Heart left ventricle (tissue), 16 donors: ENCODE measurements at regions not wholly inside any gene's neighbourhood (a gene's known extent, or its start where the extent isn't known, plus 50 kb on each side); places are given as distances from the start of the nearest gene placed in this dataset.

Experiments
- ATAC-seq, 4 donors: fragments of 200-7000 bp; cut with Tn5 transposase; one replicate each; pipeline ENCODE4 v1.9.1; 2020 to 2022; ENCODE audit warnings: moderate library complexity in 4 of 4, mild to moderate bottlenecking in 3 of 4, moderate number of reproducible peaks in 1 of 4
- DNase-seq, 5 donors: peaks; one replicate each; pipeline ENCODE4 v3.0.0-alpha.2; 2020
- H3K27ac ChIP-seq, 12 donors: fragments of 200-600 bp; sonication (generic) in 4 of 12; one replicate each; pipeline versions ENCODE4 v1.5.0 to v1.8.0; 2016 to 2022; ENCODE audit warnings: mild to moderate bottlenecking in 2 of 12
- H3K27me3 ChIP-seq, 9 donors: fragments of 200-600 bp; sonication (generic) in 2 of 9; one replicate each; pipeline versions ENCODE4 v1.5.1 to v1.8.0; 2016 to 2022; ENCODE audit warnings: mild to moderate bottlenecking in 3 of 9
- H3K36me3 ChIP-seq, 9 donors: fragments of 200-600 bp; sonication (generic) in 2 of 9; one replicate each; pipeline versions ENCODE4 v1.5.0 to v1.8.0; 2018 to 2022; ENCODE audit warnings: mild to moderate bottlenecking in 2 of 9
- H3K4me1 ChIP-seq, 12 donors: fragments of 200-600 bp; sonication (generic) in 4 of 12; one replicate each; pipeline versions ENCODE4 v1.5.0 to v1.8.0; 2016 to 2022; ENCODE audit warnings: mild to moderate bottlenecking in 3 of 12
- H3K4me3 ChIP-seq, 12 donors: fragments of 200-600 bp; sonication (generic) in 4 of 12; one replicate each; pipeline versions ENCODE4 v1.5.0 to v1.8.0; 2017 to 2022; ENCODE audit warnings: mild to moderate bottlenecking in 9 of 12, moderate library complexity in 4 of 12
- H3K9me3 ChIP-seq, 12 donors: fragments of 200-600 bp; sonication (generic) in 4 of 12; one replicate each; pipeline versions ENCODE4 v1.5.0 to v1.8.0; 2016 to 2022; ENCODE audit warnings: mild to moderate bottlenecking in 1 of 12
- CTCF ChIP-seq, 12 donors: fragments of 200-600 bp; sonication (generic) in 4 of 12; IDR thresholded peaks; one replicate each; pipeline versions ENCODE4 v1.5.0 to v1.8.0; 2018 to 2022; ENCODE audit warnings: antibody characterized with exemption in 12 of 12, mild to moderate bottlenecking in 5 of 12
- POLR2A ChIP-seq, 2 donors: fragments of 450-650 bp; IDR thresholded peaks; one replicate each; pipeline ENCODE4 v1.6.1; 2017; ENCODE audit warnings: antibody characterized with exemption in 2 of 2, mild to moderate bottlenecking in 2 of 2, moderate library complexity in 2 of 2
- WGBS, 4 donors: extraction: QIAGEN DNeasy Blood & Tissue Kit in 2 of 4; methylation state at CpG; one replicate each; pipeline versions ENCODE4 v1.1.5 to v1.1.7; 2013 to 2018; 5-methylcytosine and 5-hydroxymethylcytosine counted together
- intact Hi-C, 10 donors: fragments of 100-400 bp; cut with DNase I; formaldehyde crosslinking; loops; one replicate each; pipeline versions ENCODE4 v1.11.1 to v1.14.2; 2022
- donor health status: ischemic (EF 13 %, LVEDD 7.1; RV severe dilation, severe dysfunction).
- donor health status: healthy with polysubstance abuse.
- donor health status: DM: no; HTN: yes; CAD: no.
- donor health status: DM: no; HTN: no; CAD: no.
- donor health status: ischemic (EF 25% LVEDD 6.9; RV normal size, moderate dysfunction).
- donor health status: ischemic (EF 25% LVEDD 5.7; RV mildly dilated, moderate dysfunction).
- donor health status: healthy.
- donor health status: DM: yes; HTN: yes; CAD: no.
- donor health status: ischemic (EF 35%, LVEDD 5.7; RV mildly dilated, moderate dysfunction).
- donor health status: nonischemic (EF 11% LVEDD 7.7; RV severe dilation, severe dysfunction).
- donor health status: DM: yes; HTN: yes; CAD: no.
- donor health status: PGD.
- donor health status: ischemic (EF 29% LVEDD 5.4; RV normal size, mild dysfunction).
- donor health status: nonischemic (EF 23%, LVEDD 6.1; RV moderate dilation, normal function).

GRCh38 chr2:192412394-192412793, 217.7 kb upstream of the TMEFF2 start:
- no peak for DNase-seq
- Histone ChIP-seq H3K4me3 (no peak overlapping the region), H3K36me3 (no peaks in the 10 kb centered on the region), H3K9me3 (peaks cover 0 to 15% (median 0%) of the 10 kb centered on the region in 12 donors), H3K4me1 (no peaks in the 10 kb centered on the region), H3K27ac (no peak overlapping the region), H3K27me3 (no peaks in the 10 kb centered on the region)
- ATAC-seq: no peak
- TF ChIP-seq CTCF (IDR thresholded peaks at IDR 0.05) (no peak), POLR2A (IDR thresholded peaks at IDR 0.05) (no peak)
- intact Hi-C loops: no loop called here

- intact Hi-C loops: no loop called here
- no peaks in the 10 kb centered on the region for H3K4me1 ChIP-seq
- no peak for DNase-seq
- H3K27ac ChIP-seq: no peak overlapping the region
- peaks cover 0 to 15% (median 0%) of the 10 kb centered on the region in 12 donors for H3K9me3 ChIP-seq
- no peak for TF ChIP-seq CTCF (IDR thresholded peaks at IDR 0.05)
- 80 to 88% (median 85%) methylated on average over 1 of the region's 1 CpG for WGBS, 4 donors
- H3K4me3 ChIP-seq: no peak overlapping the region
- H3K36me3 ChIP-seq: no peaks in the 10 kb centered on the region
- no peaks in the 10 kb centered on the region for H3K27me3 ChIP-seq
- ATAC-seq: no peak
Observed at GRCh38 chr2:192411755-192412154, 217.0 kb upstream of the TMEFF2 start.

DNA sequence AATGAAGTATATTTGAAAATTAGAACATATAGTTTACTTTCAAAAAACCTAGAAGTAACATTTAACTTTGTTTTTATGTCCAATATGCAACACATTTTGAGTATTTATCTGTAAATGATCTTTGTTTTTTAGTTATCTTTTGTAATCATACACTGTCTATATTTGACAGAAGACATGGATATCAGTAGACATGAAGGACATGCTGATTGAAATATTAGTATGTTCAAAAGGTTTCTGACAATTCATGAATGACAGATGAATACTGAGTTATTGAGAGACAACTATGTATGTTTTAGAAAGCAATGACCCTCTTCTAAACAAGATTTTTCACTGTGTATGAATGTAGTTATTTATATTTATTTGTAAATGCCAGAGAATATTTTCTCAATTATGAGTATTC, 215.6 kb upstream of the TMEFF2 start:
- Histone ChIP-seq H3K9me3 (peaks cover 0 to 15% (median 0%) of the 10 kb centered on the region in 12 donors), H3K27me3 (no peaks in the 10 kb centered on the region), H3K4me3 (no peak overlapping the region), H3K27ac (no peak overlapping the region), H3K4me1 (no peaks in the 10 kb centered on the region), H3K36me3 (no peaks in the 10 kb centered on the region)
- no peak for ATAC-seq
- no peak for DNase-seq
- TF ChIP-seq CTCF (IDR thresholded peaks at IDR 0.05) (no peak), POLR2A (IDR thresholded peaks at IDR 0.05) (no peak)
- intact Hi-C loops: no loop called here

DNA sequence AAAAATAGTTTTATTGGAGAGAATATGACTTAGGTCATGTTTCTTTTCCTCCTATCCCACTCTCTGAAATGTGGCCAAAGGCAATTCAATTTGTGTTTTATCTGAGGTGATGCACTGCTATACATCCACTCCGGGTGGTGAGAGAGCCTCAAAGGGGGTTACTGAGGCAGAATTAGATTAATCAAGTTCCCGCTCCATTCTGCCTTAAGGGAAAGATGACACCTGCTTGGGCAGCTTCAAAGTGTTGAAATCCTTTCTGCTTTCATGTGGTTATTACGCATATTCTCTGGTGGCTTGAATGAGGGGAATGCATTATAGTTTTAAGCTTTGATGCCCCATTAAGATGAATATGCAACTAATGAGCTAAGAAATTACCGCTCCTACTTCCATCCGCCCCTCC, 213.0 kb upstream of the TMEFF2 start:
- Histone ChIP-seq H3K4me3 (no peak overlapping the region), H3K27me3 (peaks cover 0 to 2% (median 0%) of the 10 kb centered on the region in 9 donors), H3K9me3 (no peaks in the 10 kb centered on the region), H3K4me1 (no peaks in the 10 kb centered on the region), H3K36me3 (no peaks in the 10 kb centered on the region), H3K27ac (no peak overlapping the region)
- TF ChIP-seq CTCF (IDR thresholded peaks at IDR 0.05) (no peak), POLR2A (IDR thresholded peaks at IDR 0.05) (no peak)
- intact Hi-C loops: no loop called here
- DNase-seq (no peak), ATAC-seq (no peak)
- WGBS, 4 donors: 64 to 78% (median 73%) methylated on average over 5 of the region's 5 CpGs
